SK-N-SH (cell line): ENCODE measurements at regions not wholly inside any gene's neighbourhood (a gene's known extent, or its start where the extent isn't known, plus 50 kb on each side); places are given as distances from the start of the nearest gene placed in this dataset.

ENCODE experiments used
- CTCF ChIA-PET: fragments of 300-600, 350-600 bp; formaldehyde crosslinking; extraction: SDS; loops from one replicate; lab custom pipeline; 2021; lab: Yijun Ruan, JAX
- POLR2A ChIA-PET: fragments of 350-600 bp; sonication (Branson Sonifier 250); formaldehyde crosslinking; extraction: SDS; loops from one replicate; lab custom pipeline; 2020; ENCODE audit warnings: antibody characterized with exemption, inconsistent platforms; lab: Yijun Ruan, JAX
- DNase-seq: peaks from one replicate; pipeline ENCODE4 v3.0.0; 2012
- H2AFZ ChIP-seq: fragments of 200-600 bp; sonication (generic); 2 replicates; pipeline ENCODE4 v1.8.1; 2016; ENCODE audit warnings: antibody characterized with exemption, mild to moderate bottlenecking, low read depth
- H3F3A ChIP-seq: fragments of 200-600 bp; sonication (generic); replicated peaks from 2 replicates; pipeline ENCODE3; 2016; ENCODE audit warnings: antibody characterized with exemption, mild to moderate bottlenecking; ENCODE audit not compliant: insufficient read depth
- H3K27ac ChIP-seq, 2 experiments: fragments of 200-500 bp in 1 of 2; fragments of 200-600 bp in 1 of 2; sonication (Bioruptor generic) in 1 of 2; sonication (generic), shearing (Covaris generic) in 1 of 2; 2 replicates each; pipeline versions ENCODE4 v1.5.1 to v1.6.1; 2014 to 2016; ENCODE audit warnings: low read depth in 2 of 2, inconsistent platforms in 1 of 2, low read length in 1 of 2, mild to moderate bottlenecking in 1 of 2, mixed read lengths in 1 of 2
- H3K27me3 ChIP-seq: fragments of 200-600 bp; sonication (generic), shearing (Covaris generic); 2 replicates; pipeline ENCODE4 v1.6.1; 2016; ENCODE audit warnings: mixed run types; ENCODE audit not compliant: insufficient read depth
- H3K36me3 ChIP-seq, 2 experiments: fragments of 200-500 bp in 1 of 2; fragments of 200-600 bp in 1 of 2; sonication (Bioruptor generic) in 1 of 2; sonication (generic) in 1 of 2; replicated peaks in 1 of 2; 2 replicates each; pipeline versions ENCODE3 to v1.5.1; 2014 to 2016; ENCODE audit warnings: low read length in 1 of 2, mild to moderate bottlenecking in 1 of 2; ENCODE audit not compliant: insufficient read depth in 2 of 2, control insufficient read depth in 1 of 2
- H3K4me1 ChIP-seq, 2 experiments: fragments of 200-500 bp in 1 of 2; fragments of 200-600 bp in 1 of 2; sonication (Bioruptor generic) in 1 of 2; sonication (generic), shearing (Covaris generic) in 1 of 2; 2 replicates each; pipeline versions ENCODE4 v1.5.1 to v1.6.1; 2014 to 2016; ENCODE audit warnings: low read depth in 1 of 2, low read length in 1 of 2, mixed run types in 1 of 2; ENCODE audit not compliant: insufficient read depth in 2 of 2, control insufficient read depth in 1 of 2
- H3K4me2 ChIP-seq: fragments of 200-600 bp; sonication (generic), shearing (Covaris generic); 2 replicates; pipeline ENCODE4 v1.6.1; 2017; ENCODE audit warnings: mixed run types
- H3K4me3 ChIP-seq, 2 experiments: fragments of 200-500 bp in 1 of 2; fragments of 200-600 bp in 1 of 2; sonication (Bioruptor generic) in 1 of 2; sonication (generic), shearing (Covaris generic) in 1 of 2; 2 replicates each; pipeline versions ENCODE4 v1.5.1 to v1.8.1; 2014 to 2016; ENCODE audit warnings: low read depth in 2 of 2, inconsistent platforms in 1 of 2, low read length in 1 of 2, mild to moderate bottlenecking in 1 of 2, mixed read lengths in 1 of 2, moderate library complexity in 1 of 2
- H3K79me2 ChIP-seq: fragments of 200-600 bp; sonication (generic); 2 replicates; pipeline ENCODE4 v1.8.1; 2017; ENCODE audit warnings: mild to moderate bottlenecking; ENCODE audit not compliant: insufficient read depth
- H3K9ac ChIP-seq: fragments of 200-600 bp; sonication (generic); 2 replicates; pipeline ENCODE4 v1.6.1; 2017; ENCODE audit warnings: mixed run types
- H3K9me2 ChIP-seq: fragments of 200-600 bp; sonication (generic); 2 replicates; pipeline ENCODE4 v1.6.1; 2017; ENCODE audit warnings: mixed run types
- H3K9me3 ChIP-seq: fragments of 200-600 bp; sonication (generic); 2 replicates; pipeline ENCODE4 v1.6.1; 2017; ENCODE audit warnings: mixed run types, mild to moderate bottlenecking, moderate library complexity
- H4K20me1 ChIP-seq: fragments of 200-600 bp; sonication (generic); 2 replicates; pipeline ENCODE4 v1.6.1; 2017; ENCODE audit warnings: mild to moderate bottlenecking, mixed run types; ENCODE audit not compliant: insufficient read depth
- ELF1 ChIP-seq: IDR thresholded peaks from 2 replicates; pipeline ENCODE4 v1.4.0; 2012
- EZH2phosphoT487 ChIP-seq: fragments of 200-600 bp; sonication (generic); IDR thresholded peaks from 2 replicates; pipeline ENCODE4 v1.6.1; 2017; ENCODE audit warnings: low read depth, mixed run types, mild to moderate bottlenecking, antibody characterized with exemption, moderate library complexity, borderline replicate concordance
- FOSL2 ChIP-seq: IDR thresholded peaks from 2 replicates; pipeline ENCODE4 v1.4.0; 2012; ENCODE audit warnings: low read depth, mild to moderate bottlenecking, moderate library complexity, borderline replicate concordance
- FOXM1 ChIP-seq: IDR thresholded peaks from 2 replicates; pipeline ENCODE4 v1.4.0; 2012; ENCODE audit warnings: low read depth, mild to moderate bottlenecking
- GABPA ChIP-seq: IDR thresholded peaks from 2 replicates; pipeline ENCODE4 v1.4.0; 2012; ENCODE audit warnings: low read depth, mild to moderate bottlenecking
- GATA2 ChIP-seq: sonication (generic); formaldehyde crosslinking; IDR thresholded peaks from 2 replicates; pipeline ENCODE4 v1.5.0; 2020; ENCODE audit warnings: mild to moderate bottlenecking, missing genetic modification reagents
- IRF3 ChIP-seq: fragments of 150-350 bp; IDR thresholded peaks from 2 replicates; pipeline ENCODE4 v1.6.1; 2016; ENCODE audit warnings: mild to moderate bottlenecking, low read depth, low read length
- JUND ChIP-seq: IDR thresholded peaks from 2 replicates; pipeline ENCODE4 v1.4.0; 2012
- MAX ChIP-seq: IDR thresholded peaks from 2 replicates; pipeline ENCODE4 v1.4.0; 2012; ENCODE audit warnings: low read depth
- NFIC ChIP-seq: IDR thresholded peaks from 2 replicates; pipeline ENCODE4 v1.4.0; 2012; ENCODE audit warnings: borderline replicate concordance
- NRF1 ChIP-seq: IDR thresholded peaks from 2 replicates; pipeline ENCODE4 v1.6.1; 2012; ENCODE audit warnings: low read depth, mild to moderate bottlenecking, low read length
- PBX3 ChIP-seq: IDR thresholded peaks from 2 replicates; pipeline ENCODE4; 2012
- RAD21 ChIP-seq: IDR thresholded peaks from 2 replicates; pipeline ENCODE4 v1.6.1; 2012; ENCODE audit warnings: mild to moderate bottlenecking, low read length
- RCOR1 ChIP-seq: fragments of 150-350 bp; IDR thresholded peaks from 2 replicates; pipeline ENCODE4 v1.6.1; 2017; ENCODE audit warnings: antibody characterized with exemption, low read length
- REST ChIP-seq: IDR thresholded peaks from 2 replicates; pipeline ENCODE4 v1.6.1; 2012; ENCODE audit warnings: mild to moderate bottlenecking, low read depth, low read length, moderate library complexity
- RFX5 ChIP-seq: IDR thresholded peaks from 2 replicates; pipeline ENCODE4 v1.6.1; 2012; ENCODE audit warnings: mild to moderate bottlenecking, improper control_type of control experiment, low read length
- RXRA ChIP-seq: IDR thresholded peaks from 2 replicates; pipeline ENCODE4 v1.4.0; 2012; ENCODE audit warnings: low read depth, mild to moderate bottlenecking, borderline replicate concordance
- TCF12 ChIP-seq: IDR thresholded peaks from 2 replicates; pipeline ENCODE4 v1.4.0; 2012
- YY1 ChIP-seq: IDR thresholded peaks from 2 replicates; pipeline ENCODE4 v1.4.0; 2012; ENCODE audit warnings: low read depth, mild to moderate bottlenecking
- ZBTB33 ChIP-seq: IDR thresholded peaks from 2 replicates; pipeline ENCODE4 v1.4.0; 2012; ENCODE audit warnings: low read depth, borderline replicate concordance
- WGBS: methylation state at CpG from one replicate; pipeline ENCODE4 v1.1.6; 2017; ENCODE audit warnings: low lambda C conversion rate; 5-methylcytosine and 5-hydroxymethylcytosine counted together

- DNase-seq = no peak
Observed at GRCh38 chr4:105060628-105061027, 86.0 kb upstream of the TET2 start.

GRCh38 chr4:105061136-105061696 is 85.5 kb upstream of the TET2 start:
- CTCF ChIA-PET = no interaction called here
- H3K9me2 ChIP-seq = no peaks in the 10 kb centered on the region
- POLR2A ChIA-PET = no interaction called here
- TF ChIP-seq ZBTB33 (no peak), RCOR1 (no peak), TCF12 (peak; percentile 69), FOXM1 (no peak), EZH2phosphoT487 (no peak), REST (no peak), RXRA (peak; percentile 52; the same call in 1 of the 2 replicates), MAX (no peak), ELF1 (0 out of 2 replicates have a peak, but pooled peaks have one; percentile 9), RFX5 (no peak), NFIC (no peak), NRF1 (no peak), PBX3 (peak; percentile 90), YY1 (no peak), GABPA (no peak)

More at GRCh38 chr4:105060628-105061027, 86.0 kb upstream of the TET2 start:
- H3K36me3 ChIP-seq = no peaks in the 10 kb centered on the region
- H3K4me3 ChIP-seq = no peak overlapping the region
- H3K27me3 ChIP-seq = no peaks in the 10 kb centered on the region
- H3K27ac ChIP-seq = peak overlapping the region; percentile 61 to 79; a peak in 3 of 4 replicates
- 41% methylated on average over 1 of the region's 1 CpG for WGBS
- peaks cover 23% of the 10 kb centered on the region for H3F3A ChIP-seq
- H3K4me1 ChIP-seq = peaks cover 0 to 17% of the 10 kb centered on the region in 2 experiments; a peak in 2 of 4 replicates
- no peaks in the 10 kb centered on the region for H3K9me3 ChIP-seq
- peak overlapping the region; percentile 59; the same call in 1 of the 2 replicates for H3K4me2 ChIP-seq
- H3K9me2 ChIP-seq = no peaks in the 10 kb centered on the region
- POLR2A ChIA-PET = no interaction called here
- H3K79me2 ChIP-seq = no peaks in the 10 kb centered on the region
- CTCF ChIA-PET = no interaction called here
- TF ChIP-seq IRF3 = no peak
- TF ChIP-seq TCF12 = no peak
- TF ChIP-seq GATA2 (CRISPR knock-in tag) = no peak
- TF ChIP-seq RAD21 = no peak
- peak; percentile 4; the same call in 1 of the 2 replicates for TF ChIP-seq FOSL2
- no peak for TF ChIP-seq JUND
- no peak for TF ChIP-seq EZH2phosphoT487
- no peak for TF ChIP-seq RFX5
- TF ChIP-seq, all 33 proteins: peak for 1
- no peaks in the 10 kb centered on the region for H4K20me1 ChIP-seq
- H2AFZ ChIP-seq = peak overlapping the region; percentile 72; the same call in 1 of the 2 replicates
- 0 out of 2 replicates have a peak overlapping the region, but pooled peaks have one; percentile 38 for H3K9ac ChIP-seq

More at GRCh38 chr4:105061136-105061696, 85.5 kb upstream of the TET2 start:
- Histone ChIP-seq H3K27ac (peak overlapping the region; percentile 61 to 79; a peak in 3 of 4 replicates), H4K20me1 (no peaks in the 10 kb centered on the region), H3K4me1 (peaks cover 0 to 17% of the 10 kb centered on the region in 2 experiments; a peak in 2 of 4 replicates), H3K9me3 (no peaks in the 10 kb centered on the region), H2AFZ (peak overlapping the region; percentile 72), H3K27me3 (no peaks in the 10 kb centered on the region), H3K4me3 (peak overlapping the region in 1 of 2 experiments; percentile 6; a peak in 2 of 4 replicates), H3K79me2 (no peaks in the 10 kb centered on the region), H3K36me3 (no peaks in the 10 kb centered on the region), H3F3A (peaks cover 23% of the 10 kb centered on the region), H3K9ac (peak overlapping the region; percentile 38; the same call in 1 of the 2 replicates), H3K4me2 (peak overlapping the region; percentile 59)
- DNase-seq = no peak
- WGBS = 6% methylated on average over 5 of the region's 5 CpGs
